HepG2 (cell line): ENCODE measurements at regions not wholly inside any gene's neighbourhood (a gene's known extent, or its start where the extent isn't known, plus 50 kb on each side); places are given as distances from the start of the nearest gene placed in this dataset.

Experiments
- ATAC-seq: fragments of 200-7000 bp; cut with Tn5 transposase; 3 replicates; pipeline ENCODE4 v1.9.1; 2020; ENCODE audit warnings: mild to moderate bottlenecking, moderate library complexity
- BruUV-seq: library from RNA; stranded (reverse); fragments of 400-500 nt; replicated peaks from 2 replicates; lab custom pipeline; 2021; lab: Mats Ljungman, UMichigan
- CTCF ChIA-PET: fragments of 300-600 bp; formaldehyde crosslinking; extraction: SDS; loops from one replicate; lab custom pipeline; 2021; ENCODE audit warnings: low total read pairs, inconsistent platforms, low intra/inter-chr PET ratio; lab: Yijun Ruan, JAX
- POLR2A ChIA-PET: fragments of 350-600 bp; sonication (Branson Sonifier 250); formaldehyde crosslinking; loops from one replicate; lab custom pipeline; 2020; ENCODE audit warnings: antibody characterized with exemption, inconsistent platforms; lab: Yijun Ruan, JAX
- DNase-seq: peaks from one replicate; pipeline ENCODE4 v3.0.0-alpha.2; 2015; ENCODE audit warnings: low spot score
- FAIRE-seq: peaks from 3 replicates; lab custom pipeline; 2011; peaks lifted over from hg19 to GRCh38; lab: Jason Lieb, UNC
- H2AFZ ChIP-seq: one replicate; pipeline ENCODE4 v1.6.1; 2011; ENCODE audit warnings: low read length, inconsistent platforms
- H3K27ac ChIP-seq: fragments of 300-600 bp; 3 replicates; pipeline ENCODE4 v1.8.0; 2011; ENCODE audit warnings: mixed run types, mild to moderate bottlenecking, mixed read lengths, low read length, inconsistent platforms; ENCODE audit not compliant: insufficient read depth; ENCODE audit errors: extremely low read length
- H3K27me3 ChIP-seq, 2 experiments: fragments of 200-600 bp in 1 of 2; 2 replicates in 1 of 2; 3 replicates in 1 of 2; pipeline versions ENCODE4 v1.6.0 to v1.8.0; 2011; ENCODE audit warnings: low read length in 2 of 2, mild to moderate bottlenecking in 2 of 2, moderate library complexity in 2 of 2, inconsistent platforms in 1 of 2; ENCODE audit not compliant: insufficient read depth in 2 of 2, control insufficient read depth in 1 of 2
- H3K36me3 ChIP-seq, 2 experiments: fragments of 200-600 bp in 1 of 2; replicated peaks in 1 of 2; 2 replicates in 1 of 2; 3 replicates in 1 of 2; pipeline versions ENCODE4 v1.5.1 to v1.8.0; 2011; ENCODE audit warnings: low read length in 2 of 2, inconsistent platforms in 1 of 2; ENCODE audit not compliant: insufficient read depth in 2 of 2, control insufficient read depth in 1 of 2
- H3K4me1 ChIP-seq: 2 replicates; pipeline ENCODE4 v1.5.1; 2012; ENCODE audit warnings: low read length, inconsistent platforms; ENCODE audit not compliant: insufficient read depth
- H3K4me2 ChIP-seq: 2 replicates; pipeline ENCODE4 v1.6.0; 2011; ENCODE audit warnings: low read depth, low read length, inconsistent platforms
- H3K4me3 ChIP-seq, 3 experiments: fragments of 200-600 bp in 1 of 3; sonication (generic), shearing (Covaris generic) in 1 of 3; replicated peaks in 1 of 3; 2 replicates each; pipeline ENCODE4 v1.5.1; 2011 to 2016; ENCODE audit warnings: low read length in 3 of 3, inconsistent platforms in 2 of 3, low read depth in 2 of 3, mild to moderate bottlenecking in 2 of 3, control low read depth in 1 of 3, mixed read lengths in 1 of 3; ENCODE audit not compliant: insufficient read depth in 1 of 3
- H3K79me2 ChIP-seq: one replicate; pipeline ENCODE4 v1.6.1; 2011; ENCODE audit warnings: low read length, inconsistent platforms; ENCODE audit not compliant: insufficient read depth
- H3K9ac ChIP-seq: 2 replicates; pipeline ENCODE4 v1.6.0; 2011; ENCODE audit warnings: mild to moderate bottlenecking, low read depth, low read length, inconsistent platforms; ENCODE audit not compliant: insufficient read depth
- H3K9me3 ChIP-seq: 2 replicates; pipeline ENCODE4 v1.5.1; 2012; ENCODE audit warnings: mild to moderate bottlenecking, low read length
- H4K20me1 ChIP-seq: 2 replicates; pipeline ENCODE4 v1.6.0; 2011; ENCODE audit warnings: inconsistent platforms, mild to moderate bottlenecking, low read length, moderate library complexity; ENCODE audit not compliant: insufficient read depth
- ARNT ChIP-seq: fragments of 450-650 bp; IDR thresholded peaks from 2 replicates; pipeline ENCODE4 v1.6.1; 2017
- DBP ChIP-seq: sonication (generic); formaldehyde crosslinking; IDR thresholded peaks from 2 replicates; pipeline ENCODE4 v1.4.0; 2020; ENCODE audit warnings: missing genetic modification reagents; ENCODE audit errors: not compliant biosample characterization
- EP300 ChIP-seq, 3 experiments: sonication (generic) in 1 of 3; formaldehyde crosslinking in 1 of 3; IDR thresholded peaks; 2 replicates each; pipeline versions ENCODE4 v1.5.1 to v1.6.1; 2011 to 2020; ENCODE audit warnings: low read depth in 2 of 3, low read length in 2 of 3, borderline replicate concordance in 1 of 3, improper control_type of control experiment in 1 of 3, mild to moderate bottlenecking in 1 of 3, missing genetic modification reagents in 1 of 3, moderate library complexity in 1 of 3
- FOXA1 ChIP-seq, 2 experiments: fragments of 450-650 bp in 1 of 2; sonication (generic) in 1 of 2; formaldehyde crosslinking in 1 of 2; IDR thresholded peaks; 2 replicates each; pipeline versions ENCODE4 v1.4.0 to v1.6.1; 2016 to 2020; ENCODE audit warnings: missing genetic modification reagents in 1 of 2
- FOXA3 ChIP-seq: IDR thresholded peaks from 2 replicates; pipeline ENCODE4 v1.6.1; 2016; ENCODE audit warnings: missing genetic modification reagents, missing compliant biosample characterization
- FOXP1 ChIP-seq, 2 experiments: fragments of 450-650 bp in 1 of 2; IDR thresholded peaks; 2 replicates each; pipeline ENCODE4 v1.6.1; 2017 to 2018; ENCODE audit warnings: antibody characterized with exemption in 1 of 2
- GTF2F1 ChIP-seq: fragments of 150-350 bp; IDR thresholded peaks from 2 replicates; pipeline ENCODE4 v1.6.1; 2014; ENCODE audit warnings: low read length
- POLR2A ChIP-seq, 2 experiments: IDR thresholded peaks; 2 replicates each; pipeline ENCODE4 v1.6.1; 2011; ENCODE audit warnings: low read depth in 2 of 2, low read length in 2 of 2, mild to moderate bottlenecking in 1 of 2, moderate library complexity in 1 of 2; ENCODE audit not compliant: insufficient read depth in 1 of 2
- SIN3B ChIP-seq: fragments of 150-350 bp; IDR thresholded peaks from 2 replicates; pipeline ENCODE4 v1.6.1; 2014; ENCODE audit warnings: low read length
- SP2 ChIP-seq: sonication (generic); formaldehyde crosslinking; IDR thresholded peaks from 2 replicates; pipeline ENCODE4 v1.5.1; 2020; ENCODE audit warnings: mild to moderate bottlenecking, missing genetic modification reagents
- TBL1XR1 ChIP-seq: fragments of 150-350 bp; IDR thresholded peaks from 2 replicates; pipeline ENCODE4 v1.6.1; 2014; ENCODE audit warnings: borderline replicate concordance, low read length; ENCODE audit not compliant: partially characterized antibody
- TBX3 ChIP-seq: fragments of 450-650 bp; IDR thresholded peaks from 2 replicates; pipeline ENCODE4 v1.6.1; 2017; ENCODE audit warnings: antibody characterized with exemption, mild to moderate bottlenecking, inconsistent platforms, borderline replicate concordance
- ZFYVE20 ChIP-seq: sonication (generic); formaldehyde crosslinking; IDR thresholded peaks from 2 replicates; pipeline ENCODE4 v1.8.0; 2023; ENCODE audit warnings: low read depth, mild to moderate bottlenecking, moderate library complexity, missing genetic modification reagents, borderline replicate concordance
- ZNF550 ChIP-seq: sonication (generic); formaldehyde crosslinking; IDR thresholded peaks from 2 replicates; pipeline ENCODE4 v1.4.0; 2020; ENCODE audit warnings: mild to moderate bottlenecking, missing genetic modification reagents, borderline replicate concordance
- ZNF562 ChIP-seq: sonication (generic); formaldehyde crosslinking; IDR thresholded peaks from 2 replicates; pipeline ENCODE4 v1.8.0; 2022; ENCODE audit warnings: missing genetic modification reagents, borderline replicate concordance
- ZNF816 ChIP-seq: sonication (generic); formaldehyde crosslinking; IDR thresholded peaks from 2 replicates; pipeline ENCODE4 v1.8.0; 2022; ENCODE audit warnings: missing genetic modification reagents, mild to moderate bottlenecking, borderline replicate concordance
- ZNF878 ChIP-seq: sonication (generic); formaldehyde crosslinking; IDR thresholded peaks from 2 replicates; pipeline ENCODE4 v1.8.1; 2023; ENCODE audit warnings: mild to moderate bottlenecking, missing genetic modification reagents, moderate library complexity
- ZNF879 ChIP-seq: sonication (generic); formaldehyde crosslinking; IDR thresholded peaks from 2 replicates; pipeline ENCODE4 v1.8.1; 2023; ENCODE audit warnings: missing genetic modification reagents
- WGBS: methylation state at CpG from one replicate; pipeline ENCODE4 v1.1.6; 2017; ENCODE audit warnings: low lambda C conversion rate; 5-methylcytosine and 5-hydroxymethylcytosine counted together
- in situ Hi-C: cut with HindIII; loops from 2 replicates; pipeline ENCODE4 v1.10.0; 2017; ENCODE audit warnings: low pct_unique_long_range_greater_than_20kb; ENCODE audit not compliant: extremely low pct_ligation_motif_present
- intact Hi-C: fragments of 100-400 bp; cut with micrococcal nuclease; formaldehyde crosslinking; loops from one replicate; pipeline ENCODE4 v1.10.0; 2022; ENCODE audit not compliant: unreplicated experiment
- TF ChIP-seq, protein P1 (sequence below): IDR thresholded peaks from 2 replicates; pipeline ENCODE4 v1.6.1; 2012; ENCODE audit warnings: low read depth, low read length, improper control_type of control experiment

DNA sequence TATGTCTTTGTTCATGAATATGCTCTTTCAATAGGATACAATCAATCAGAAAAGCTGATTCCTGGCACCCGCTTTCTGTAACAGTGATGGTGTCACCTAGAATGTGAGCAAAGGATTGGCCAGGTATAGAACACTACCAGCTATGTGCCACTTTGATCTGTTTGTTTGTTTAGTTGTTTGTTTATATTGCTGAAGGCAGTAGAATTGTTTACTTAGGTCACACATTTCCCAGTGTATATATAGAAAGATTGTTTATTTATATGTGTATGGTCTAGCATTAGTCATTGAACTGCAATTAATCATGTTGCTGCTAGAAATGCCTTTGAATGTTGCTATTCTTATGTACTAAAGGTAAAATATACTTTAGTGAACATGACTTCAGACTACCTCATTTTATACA lies 1678.6 kb upstream of the CELF4 start:
- no peaks in the 10 kb centered on the region; a peak in 1 of 5 replicates for H3K27me3 ChIP-seq
- H3K9ac ChIP-seq: no peak overlapping the region
- intact Hi-C loops (no loop called here), in situ Hi-C loops (no loop called here)
- H3K4me2 ChIP-seq: no peak overlapping the region
- POLR2A ChIA-PET: no interaction called here
- H2AFZ ChIP-seq: no peak overlapping the region
- H3K4me3 ChIP-seq: no peak overlapping the region
- WGBS: 95% methylated on average over 1 of the region's 1 CpG
- H3K9me3 ChIP-seq: no peaks in the 10 kb centered on the region
- no peaks in the 10 kb centered on the region for H4K20me1 ChIP-seq
- ATAC-seq (no peak), FAIRE-seq (no peak), DNase-seq (no peak)
- CTCF ChIA-PET: no interaction called here
- H3K79me2 ChIP-seq: no peaks in the 10 kb centered on the region
- H3K4me1 ChIP-seq: peaks cover 43% of the 10 kb centered on the region
- no peaks in the 10 kb centered on the region for H3K36me3 ChIP-seq
- no peak for TF ChIP-seq ZFYVE20
- TF ChIP-seq ARNT: no peak
- no peak for TF ChIP-seq POLR2A (IDR thresholded peaks at IDR 0.05; ENCODE audit: insufficient read depth in 1 of 2, low read depth in 2 of 2, low read length in 2 of 2)
- TF ChIP-seq FOXP1 (IDR thresholded peaks at IDR 0.05): peak; percentile 69
- no peak for TF ChIP-seq FOXP1 (CRISPR knock-in tag; IDR thresholded peaks at IDR 0.05)
- peak; percentile 22 for TF ChIP-seq TBL1XR1
- TF ChIP-seq FOXA1 (IDR thresholded peaks at IDR 0.05): peak; percentile 90
- no peak for TF ChIP-seq FOXA1 (CRISPR knock-in tag; IDR thresholded peaks at IDR 0.05)
- peak; percentile 85 for TF ChIP-seq TBX3
- TF ChIP-seq, protein P1, sequence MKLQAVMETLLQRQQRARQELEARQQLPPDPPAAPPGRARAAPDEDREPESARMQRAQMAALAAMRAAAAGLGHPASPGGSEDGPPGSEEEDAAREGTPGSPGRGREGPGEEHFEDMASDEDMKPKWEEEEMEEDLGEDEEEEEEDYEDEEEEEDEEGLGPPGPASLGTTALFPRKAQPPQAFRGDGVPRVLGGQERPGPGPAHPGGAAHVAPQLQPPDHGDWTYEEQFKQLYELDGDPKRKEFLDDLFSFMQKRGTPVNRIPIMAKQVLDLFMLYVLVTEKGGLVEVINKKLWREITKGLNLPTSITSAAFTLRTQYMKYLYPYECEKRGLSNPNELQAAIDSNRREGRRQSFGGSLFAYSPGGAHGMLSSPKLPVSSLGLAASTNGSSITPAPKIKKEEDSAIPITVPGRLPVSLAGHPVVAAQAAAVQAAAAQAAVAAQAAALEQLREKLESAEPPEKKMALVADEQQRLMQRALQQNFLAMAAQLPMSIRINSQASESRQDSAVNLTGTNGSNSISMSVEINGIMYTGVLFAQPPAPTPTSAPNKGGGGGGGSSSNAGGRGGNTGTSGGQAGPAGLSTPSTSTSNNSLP: peak; percentile 64
- no peak for TF ChIP-seq ZNF562 (CRISPR knock-in tag)
- TF ChIP-seq ZNF879: no peak
- TF ChIP-seq FOXA3: peak; percentile 15; the same call in 1 of the 2 replicates
- peak in 1 of 2 experiments; percentile 22; a peak in 1 of 4 replicates for TF ChIP-seq EP300 (IDR thresholded peaks at IDR 0.05; ENCODE audit: low read depth in 2 of 2, low read length in 2 of 2)
- TF ChIP-seq EP300 (CRISPR knock-in tag; IDR thresholded peaks at IDR 0.05; ENCODE audit: borderline replicate concordance): no peak
- TF ChIP-seq ZNF816 (CRISPR knock-in tag): no peak
- TF ChIP-seq GTF2F1: no peak
- TF ChIP-seq SP2 (CRISPR knock-in tag): no peak
- no peak for TF ChIP-seq DBP (CRISPR knock-in tag)
- no peak for TF ChIP-seq ZNF550 (CRISPR knock-in tag)
- no peak for TF ChIP-seq SIN3B
- no peak for TF ChIP-seq ZNF878
- no TSS peak for BruUV-seq
- no peak overlapping the region for H3K27ac ChIP-seq
